CD4-positive, CD25-positive, alpha-beta regulatory T cell (primary cell): ENCODE measurements at regions not wholly inside any gene's neighbourhood (a gene's known extent, or its start where the extent isn't known, plus 50 kb on each side); places are given as distances from the start of the nearest gene placed in this dataset.
"Not testable (repeated sequence)": the region's sequence is repeated elsewhere in the genome, so short reads cannot be mapped to it uniquely, and the experiment has no call there.

Experiments
- ATAC-seq, 2 donors: fragments of 150-1000 bp; cut with Tn5 transposase; one replicate each; pipeline ENCODE4 v1.10.0; 2021; ENCODE audit warnings: low read depth in 2 of 2, moderate number of reproducible peaks in 2 of 2, moderate library complexity in 1 of 2
- DNase-seq, 3 donors: peaks; one replicate each; pipeline versions ENCODE4 v3.0.0 to v3.0.0-alpha.2; 2012 to 2022; ENCODE audit warnings: mixed read lengths in 1 of 3
- H3K27ac ChIP-seq: one replicate; pipeline ENCODE4 v1.7.0; 2013; ENCODE audit warnings: mild to moderate bottlenecking, low read length; ENCODE audit not compliant: insufficient read depth, poor library complexity, severe bottlenecking
- H3K27me3 ChIP-seq: one replicate; pipeline ENCODE4 v1.7.0; 2013; ENCODE audit warnings: low read length; ENCODE audit not compliant: control insufficient read depth, insufficient read depth
- H3K36me3 ChIP-seq: one replicate; pipeline ENCODE4 v1.7.0; 2013; ENCODE audit warnings: mild to moderate bottlenecking, low read length, moderate library complexity; ENCODE audit not compliant: control insufficient read depth, insufficient read depth
- H3K4me1 ChIP-seq: 2 replicates; pipeline ENCODE4 v1.7.0; 2013; ENCODE audit warnings: mild to moderate bottlenecking, low read length; ENCODE audit not compliant: insufficient read depth, control insufficient read depth, poor library complexity, severe bottlenecking
- H3K4me3 ChIP-seq: one replicate; pipeline ENCODE4 v1.7.0; 2013; ENCODE audit warnings: low read depth, mild to moderate bottlenecking, low read length, moderate library complexity
- H3K9me3 ChIP-seq, 2 experiments: 1 replicate in 1 of 2; 2 replicates in 1 of 2; pipeline ENCODE4 v1.7.0; 2013; ENCODE audit warnings: low read length in 2 of 2, mild to moderate bottlenecking in 1 of 2, moderate library complexity in 1 of 2; ENCODE audit not compliant: control insufficient read depth in 2 of 2
- H3K27ac Mint-ChIP-seq, 3 donors: one replicate each; pipeline ENCODE4 v1.8.0; 2020 to 2022; ENCODE audit warnings: mild to moderate bottlenecking in 3 of 3, mixed read lengths in 3 of 3, moderate library complexity in 2 of 3
- H3K27me3 Mint-ChIP-seq: one replicate; pipeline ENCODE4 v1.8.0; 2022; ENCODE audit warnings: mild to moderate bottlenecking, mixed read lengths
- H3K36me3 Mint-ChIP-seq: one replicate; pipeline ENCODE4 v1.8.0; 2020; ENCODE audit warnings: mixed read lengths
- H3K4me1 Mint-ChIP-seq, 4 donors: one replicate each; pipeline ENCODE4 v1.8.0; 2020 to 2022; ENCODE audit warnings: mixed read lengths in 4 of 4, mild to moderate bottlenecking in 1 of 4
- H3K4me3 Mint-ChIP-seq, 4 donors: one replicate each; pipeline ENCODE4 v1.8.0; 2020 to 2022; ENCODE audit warnings: mild to moderate bottlenecking in 4 of 4, mixed read lengths in 4 of 4, moderate library complexity in 3 of 4
- H3K9me3 Mint-ChIP-seq, 7 donors: one replicate each; pipeline ENCODE4 v1.8.0; 2020 to 2022; ENCODE audit warnings: mixed read lengths in 7 of 7, mild to moderate bottlenecking in 3 of 7, moderate library complexity in 2 of 7

- H3K36me3 ChIP-seq, result no peaks in the 10 kb centered on the region
- H3K36me3 Mint-ChIP-seq, result no peaks in the 10 kb centered on the region
- H3K27ac Mint-ChIP-seq, result no peak overlapping the region
- H3K27me3 ChIP-seq, result no peaks in the 10 kb centered on the region
- peaks cover 0 to 3% (median 0%) of the 10 kb centered on the region in 7 donors for H3K9me3 Mint-ChIP-seq
- no peak overlapping the region for H3K27ac ChIP-seq
- no peaks in the 10 kb centered on the region for H3K4me1 Mint-ChIP-seq
- H3K9me3 ChIP-seq, result no peaks in the 10 kb centered on the region
- H3K4me1 ChIP-seq, result no peaks in the 10 kb centered on the region
- DNase-seq (no peak), ATAC-seq (no peak)
- no peak overlapping the region for H3K4me3 Mint-ChIP-seq
- H3K27me3 Mint-ChIP-seq, result no peaks in the 10 kb centered on the region
- H3K4me3 ChIP-seq, result no peak overlapping the region
These were observed 253.7 kb downstream of the CENPC start for GRCh38 chr4:67291644-67292043.

GRCh38 chr4:67288964-67289363 is 256.3 kb downstream of the CENPC start:
- H3K4me1 Mint-ChIP-seq, result no peaks in the 10 kb centered on the region

GRCh38 chr4:67286724-67287123 is 258.6 kb downstream of the CENPC start:
- DNase-seq (no peak), ATAC-seq (no peak)
- no peak overlapping the region for H3K4me3 ChIP-seq
- no peaks in the 10 kb centered on the region for H3K36me3 ChIP-seq
- no peaks in the 10 kb centered on the region for H3K9me3 Mint-ChIP-seq
- H3K4me1 ChIP-seq, result no peaks in the 10 kb centered on the region
- no peak overlapping the region for H3K4me3 Mint-ChIP-seq
- no peaks in the 10 kb centered on the region for H3K27me3 Mint-ChIP-seq
- H3K27me3 ChIP-seq, result no peaks in the 10 kb centered on the region
- H3K27ac ChIP-seq, result no peak overlapping the region
- no peaks in the 10 kb centered on the region for H3K36me3 Mint-ChIP-seq
- no peaks in the 10 kb centered on the region for H3K9me3 ChIP-seq
- H3K4me1 Mint-ChIP-seq, result no peaks in the 10 kb centered on the region
- no peak overlapping the region for H3K27ac Mint-ChIP-seq

More at GRCh38 chr4:67288964-67289363, 256.3 kb downstream of the CENPC start:
- DNase-seq, result peak in 1 of 3 donors; percentile 3
- Mint-ChIP-seq H3K27me3 (no peaks in the 10 kb centered on the region), H3K4me3 (no peak overlapping the region), H3K27ac (no peak overlapping the region), H3K36me3 (no peaks in the 10 kb centered on the region), H3K9me3 (peaks cover 0 to 1% (median 0%) of the 10 kb centered on the region in 7 donors)
- Histone ChIP-seq H3K36me3 (no peaks in the 10 kb centered on the region), H3K9me3 (no peaks in the 10 kb centered on the region), H3K27ac (no peak overlapping the region), H3K4me3 (no peak overlapping the region), H3K27me3 (no peaks in the 10 kb centered on the region), H3K4me1 (no peaks in the 10 kb centered on the region)
- no peak for ATAC-seq

DNA sequence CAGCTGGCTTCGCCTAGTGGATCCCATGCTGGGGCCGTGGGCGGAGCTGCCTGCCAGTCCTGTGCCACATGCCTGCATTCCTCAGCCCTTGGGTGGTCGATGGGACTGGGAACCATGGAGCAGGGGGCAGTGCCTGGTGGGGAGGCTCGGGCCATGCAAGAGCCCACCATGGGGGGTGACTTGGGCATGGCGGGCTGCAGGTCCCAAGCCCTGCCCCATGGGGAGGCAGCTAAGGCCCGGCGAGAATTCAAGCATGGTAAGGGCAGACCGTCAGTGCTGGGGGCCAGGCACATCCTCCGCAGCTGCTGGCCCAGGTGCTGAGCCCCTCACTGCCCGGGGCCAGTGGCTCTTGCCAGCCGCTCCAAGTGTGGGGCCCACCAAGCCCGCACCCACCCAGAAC is 262.6 kb downstream of the CENPC start:
- H3K9me3 ChIP-seq, result no peaks in the 10 kb centered on the region
- H3K9me3 Mint-ChIP-seq, result peaks cover 0 to 2% (median 0%) of the 10 kb centered on the region in 7 donors
- no peaks in the 10 kb centered on the region for H3K27me3 Mint-ChIP-seq
- H3K4me3 Mint-ChIP-seq, result no peak overlapping the region
- H3K27ac ChIP-seq, result no peak overlapping the region
- no peak overlapping the region for H3K4me3 ChIP-seq
- H3K4me1 Mint-ChIP-seq, result no peaks in the 10 kb centered on the region
- H3K4me1 ChIP-seq, result no peaks in the 10 kb centered on the region
- no peaks in the 10 kb centered on the region for H3K36me3 ChIP-seq
- H3K27me3 ChIP-seq, result no peaks in the 10 kb centered on the region
- DNase-seq (no peak), ATAC-seq (peak in 1 of 2 donors; percentile 14)
- no peaks in the 10 kb centered on the region for H3K36me3 Mint-ChIP-seq
- H3K27ac Mint-ChIP-seq, result no peak overlapping the region

GRCh38 chr4:67275179-67275750 is 270.0 kb downstream of the CENPC start:
- Mint-ChIP-seq H3K9me3 (peaks cover 0 to 6% (median 1%) of the 10 kb centered on the region in 7 donors), H3K27me3 (no peaks in the 10 kb centered on the region), H3K4me3 (no peak overlapping the region), H3K36me3 (no peaks in the 10 kb centered on the region), H3K4me1 (no peaks in the 10 kb centered on the region), H3K27ac (no peak overlapping the region)
- H3K27me3 ChIP-seq, result no peaks in the 10 kb centered on the region
- ATAC-seq (no peak), DNase-seq (no peak)
- H3K36me3 ChIP-seq, result no peaks in the 10 kb centered on the region
- H3K4me1 ChIP-seq, result no peaks in the 10 kb centered on the region
- no peak overlapping the region for H3K27ac ChIP-seq
- no peak overlapping the region for H3K4me3 ChIP-seq
- no peaks in the 10 kb centered on the region for H3K9me3 ChIP-seq

GRCh38 chr4:67274671-67275070 is 270.6 kb downstream of the CENPC start:
- not testable (repeated sequence) for H3K4me3 Mint-ChIP-seq, H3K4me3 ChIP-seq, H3K9me3 Mint-ChIP-seq, H3K27me3 Mint-ChIP-seq, H3K36me3 Mint-ChIP-seq, DNase-seq, H3K9me3 ChIP-seq, H3K4me1 Mint-ChIP-seq, ATAC-seq, H3K27me3 ChIP-seq, H3K27ac ChIP-seq, H3K4me1 ChIP-seq, H3K27ac Mint-ChIP-seq, H3K36me3 ChIP-seq

- H3K4me3 Mint-ChIP-seq, result no peak overlapping the region
- Histone ChIP-seq H3K4me1 (no peaks in the 10 kb centered on the region), H3K9me3 (no peaks in the 10 kb centered on the region), H3K4me3 (no peak overlapping the region), H3K27ac (no peak overlapping the region), H3K27me3 (no peaks in the 10 kb centered on the region), H3K36me3 (no peaks in the 10 kb centered on the region)
- DNase-seq (no peak), ATAC-seq (no peak)
- H3K27me3 Mint-ChIP-seq, result no peaks in the 10 kb centered on the region
- H3K9me3 Mint-ChIP-seq, result peaks cover 0 to 8% (median 4%) of the 10 kb centered on the region in 7 donors
- no peak overlapping the region for H3K27ac Mint-ChIP-seq
- H3K36me3 Mint-ChIP-seq, result no peaks in the 10 kb centered on the region
- H3K4me1 Mint-ChIP-seq, result no peaks in the 10 kb centered on the region
These were observed 271.6 kb downstream of the CENPC start for GRCh38 chr4:67273666-67274065.

DNA sequence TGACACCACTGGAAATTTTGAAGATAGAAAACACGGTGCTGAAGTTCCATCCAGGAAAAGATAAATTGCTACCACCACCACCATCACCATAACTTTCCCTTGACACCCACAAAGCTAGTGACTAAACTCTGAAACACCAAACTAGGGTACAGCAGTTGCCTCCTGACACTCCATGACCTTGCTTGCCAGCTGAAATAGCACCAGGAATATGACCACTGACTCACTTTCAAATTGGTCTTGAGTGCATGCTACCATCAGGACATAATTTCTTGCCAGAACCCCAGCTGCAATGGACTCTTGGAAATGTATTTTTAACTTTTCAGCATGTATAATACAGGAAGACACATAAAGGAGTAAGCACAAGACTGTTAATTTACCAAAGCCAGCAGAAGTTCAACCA is 283.3 kb downstream of the CENPC start:
- no peak overlapping the region for H3K27ac Mint-ChIP-seq
- no peaks in the 10 kb centered on the region for H3K4me1 Mint-ChIP-seq
- H3K4me3 Mint-ChIP-seq, result no peak overlapping the region

More for the DNA sequence above, 283.3 kb downstream of the CENPC start:
- no peaks in the 10 kb centered on the region for H3K9me3 ChIP-seq
- H3K4me3 ChIP-seq, result no peak overlapping the region
- H3K36me3 Mint-ChIP-seq, result no peaks in the 10 kb centered on the region
- H3K36me3 ChIP-seq, result no peaks in the 10 kb centered on the region
- H3K27me3 ChIP-seq, result no peaks in the 10 kb centered on the region
- H3K4me1 ChIP-seq, result no peaks in the 10 kb centered on the region
- ATAC-seq, result no peak
- DNase-seq, result no peak
- H3K27ac ChIP-seq, result no peak overlapping the region
- H3K27me3 Mint-ChIP-seq, result no peaks in the 10 kb centered on the region
- H3K9me3 Mint-ChIP-seq, result peaks cover 0 to 4% (median 0%) of the 10 kb centered on the region in 7 donors
